Germinal center (tissue), 1 donor: ENCODE measurements at regions not wholly inside any gene's neighbourhood (a gene's known extent, or its start where the extent isn't known, plus 50 kb on each side); places are given as distances from the start of the nearest gene placed in this dataset.

Source experiments
- DNase-seq: peaks from one replicate; pipeline ENCODE4 v3.0.0; 2012; ENCODE audit warnings: mixed read lengths, low spot score

- no peak for DNase-seq
Observed at GRCh38 chr9:81113453-81114124, 575.8 kb downstream of the TLE1 start.

GRCh38 chr9:81112627-81113452, 576.5 kb downstream of the TLE1 start:
- DNase-seq = no peak

- no peak for DNase-seq
Observed at GRCh38 chr9:81108821-81109220, 580.5 kb downstream of the TLE1 start.

- DNase-seq = no peak
Observed at GRCh38 chr9:81108391-81108790, 581.0 kb downstream of the TLE1 start.

GRCh38 chr9:81103597-81104471, 585.5 kb downstream of the TLE1 start:
- no peak for DNase-seq

GRCh38 chr9:81097131-81097847, 592.1 kb downstream of the TLE1 start:
- no peak for DNase-seq

- no peak for DNase-seq
Observed at GRCh38 chr9:81096625-81097024, 592.7 kb downstream of the TLE1 start.

- DNase-seq = no peak
Observed at GRCh38 chr9:81092057-81092456, 597.3 kb downstream of the TLE1 start.

GRCh38 chr9:81088341-81088740, 601.0 kb downstream of the TLE1 start:
- DNase-seq = no peak

GRCh38 chr9:81086416-81086815, 602.9 kb downstream of the TLE1 start:
- DNase-seq = no peak

GRCh38 chr9:81083854-81084512, 605.4 kb downstream of the TLE1 start:
- no peak for DNase-seq

GRCh38 chr9:81083067-81083466, 606.3 kb downstream of the TLE1 start:
- DNase-seq = no peak

- no peak for DNase-seq
Observed at GRCh38 chr9:81082221-81082620, 607.1 kb downstream of the TLE1 start.

GRCh38 chr9:81080900-81081299, 608.4 kb downstream of the TLE1 start:
- DNase-seq = no peak

GRCh38 chr9:81080185-81080584, 609.2 kb downstream of the TLE1 start:
- DNase-seq = no peak

GRCh38 chr9:81079055-81079454, 610.3 kb downstream of the TLE1 start:
- no peak for DNase-seq

- DNase-seq = no peak
Observed at GRCh38 chr9:81078555-81078954, 610.8 kb downstream of the TLE1 start.

- DNase-seq = no peak
Observed at GRCh38 chr9:81077572-81077971, 611.8 kb downstream of the TLE1 start.

- no peak for DNase-seq
Observed at GRCh38 chr9:81076131-81076530, 613.2 kb downstream of the TLE1 start.

GRCh38 chr9:81074221-81074620, 615.1 kb downstream of the TLE1 start:
- no peak for DNase-seq

- no peak for DNase-seq
Observed at GRCh38 chr9:81073821-81074220, 615.5 kb downstream of the TLE1 start.
